ENCODE measurements at regions not wholly inside any gene's neighbourhood (a gene's known extent, or its start where the extent isn't known, plus 50 kb on each side); places are given as distances from the start of the nearest gene placed in this dataset.

DNA sequence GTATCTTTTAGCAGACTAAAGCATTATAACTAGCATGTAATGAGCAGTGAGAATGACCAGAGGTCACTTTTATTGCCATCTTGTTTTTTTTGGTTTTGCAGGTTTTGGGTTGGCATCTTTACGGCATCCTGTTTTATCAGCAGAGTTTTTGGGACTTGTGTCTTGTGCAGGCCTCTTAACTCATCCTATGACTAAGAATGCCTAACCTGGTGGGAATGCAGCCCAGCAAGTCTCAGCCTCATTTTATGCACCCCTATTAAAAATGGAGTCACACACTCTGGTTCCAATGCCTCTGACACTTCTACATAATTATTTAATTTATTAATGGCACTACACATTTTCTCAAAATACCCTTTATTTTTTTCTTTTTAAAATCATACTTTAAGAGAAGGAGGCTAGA lies 726.5 kb upstream of the RIOK2 start:
- Mint-ChIP-seq H3K27ac (ENCODE audit: unreplicated experiment) (no peak overlapping the region), H3K27me3 (ENCODE audit: low read depth, unreplicated experiment) (no peaks in the 10 kb centered on the region), H3K36me3 (ENCODE audit: low read depth, unreplicated experiment) (no peaks in the 10 kb centered on the region), H3K9me3 (ENCODE audit: unreplicated experiment) (peaks cover 3% of the 10 kb centered on the region), H3K4me1 (ENCODE audit: low read depth, unreplicated experiment) (no peaks in the 10 kb centered on the region), H3K4me3 (ENCODE audit: unreplicated experiment) (no peak overlapping the region)
- TF ChIP-seq, protein P1, sequence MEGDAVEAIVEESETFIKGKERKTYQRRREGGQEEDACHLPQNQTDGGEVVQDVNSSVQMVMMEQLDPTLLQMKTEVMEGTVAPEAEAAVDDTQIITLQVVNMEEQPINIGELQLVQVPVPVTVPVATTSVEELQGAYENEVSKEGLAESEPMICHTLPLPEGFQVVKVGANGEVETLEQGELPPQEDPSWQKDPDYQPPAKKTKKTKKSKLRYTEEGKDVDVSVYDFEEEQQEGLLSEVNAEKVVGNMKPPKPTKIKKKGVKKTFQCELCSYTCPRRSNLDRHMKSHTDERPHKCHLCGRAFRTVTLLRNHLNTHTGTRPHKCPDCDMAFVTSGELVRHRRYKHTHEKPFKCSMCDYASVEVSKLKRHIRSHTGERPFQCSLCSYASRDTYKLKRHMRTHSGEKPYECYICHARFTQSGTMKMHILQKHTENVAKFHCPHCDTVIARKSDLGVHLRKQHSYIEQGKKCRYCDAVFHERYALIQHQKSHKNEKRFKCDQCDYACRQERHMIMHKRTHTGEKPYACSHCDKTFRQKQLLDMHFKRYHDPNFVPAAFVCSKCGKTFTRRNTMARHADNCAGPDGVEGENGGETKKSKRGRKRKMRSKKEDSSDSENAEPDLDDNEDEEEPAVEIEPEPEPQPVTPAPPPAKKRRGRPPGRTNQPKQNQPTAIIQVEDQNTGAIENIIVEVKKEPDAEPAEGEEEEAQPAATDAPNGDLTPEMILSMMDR (IDR thresholded peaks at IDR 0.05; ENCODE audit: insufficient read depth, low read depth, low read length): no peak
- TF ChIP-seq EZH2 (IDR thresholded peaks at IDR 0.05; ENCODE audit: insufficient read depth, low read length): no peak
- no peak overlapping the region for H3K4me3 ChIP-seq (ENCODE audit: insufficient read depth, low read depth, low read length)
- no peaks in the 10 kb centered on the region for H4K20me1 ChIP-seq (ENCODE audit: insufficient read depth, low read length)
- H2AFZ ChIP-seq (ENCODE audit: low read depth, low read length): no peak overlapping the region
- no peaks in the 10 kb centered on the region for H3K9me3 ChIP-seq (ENCODE audit: insufficient read depth, low read depth, low read length)
- DNase-seq (ENCODE audit: low read depth) (no peak), FAIRE-seq (no peak)
- H3K9ac ChIP-seq (ENCODE audit: low read length): no peak overlapping the region
- no peaks in the 10 kb centered on the region for H3K79me2 ChIP-seq (ENCODE audit: insufficient read depth, low read length)
- no peak overlapping the region for H3K4me2 ChIP-seq (ENCODE audit: low read length)
- no peaks in the 10 kb centered on the region for H3K36me3 ChIP-seq (ENCODE audit: insufficient read depth, low read length)
- no peaks in the 10 kb centered on the region for H3K27me3 ChIP-seq (ENCODE audit: insufficient read depth, low read length)
- no peaks in the 10 kb centered on the region for H3K4me1 ChIP-seq (ENCODE audit: insufficient read depth, low read length)
- no peak overlapping the region for H3K27ac ChIP-seq (ENCODE audit: low read depth, low read length)

DNA sequence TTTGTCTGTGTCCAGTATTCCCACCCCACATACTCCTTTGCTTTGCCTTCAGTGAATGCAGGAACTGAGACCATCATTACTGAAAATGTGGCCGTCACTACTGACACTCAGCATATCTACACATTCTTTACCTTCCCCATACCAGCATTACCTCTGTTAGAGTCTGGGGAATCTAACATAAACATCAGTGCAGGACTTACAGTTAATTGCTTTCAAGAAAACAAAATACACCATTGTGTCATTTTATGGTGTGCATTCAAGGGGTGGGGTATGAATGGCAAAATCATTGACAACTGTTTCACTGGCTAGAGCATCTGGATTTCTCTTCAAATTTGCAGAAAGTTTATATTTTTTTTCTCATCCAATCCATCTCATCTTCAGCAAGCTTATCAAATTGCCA lies 731.4 kb upstream of the RIOK2 start:
- Mint-ChIP-seq H3K27me3 (ENCODE audit: low read depth, unreplicated experiment) (no peaks in the 10 kb centered on the region), H3K9me3 (ENCODE audit: unreplicated experiment) (no peaks in the 10 kb centered on the region), H3K4me3 (ENCODE audit: unreplicated experiment) (no peak overlapping the region), H3K27ac (ENCODE audit: unreplicated experiment) (no peak overlapping the region), H3K4me1 (ENCODE audit: low read depth, unreplicated experiment) (no peaks in the 10 kb centered on the region), H3K36me3 (ENCODE audit: low read depth, unreplicated experiment) (no peaks in the 10 kb centered on the region)
- TF ChIP-seq EZH2 (IDR thresholded peaks at IDR 0.05; ENCODE audit: insufficient read depth, low read length): no peak
- TF ChIP-seq, protein P1 (IDR thresholded peaks at IDR 0.05; ENCODE audit: insufficient read depth, low read depth, low read length): no peak
- Histone ChIP-seq H4K20me1 (ENCODE audit: insufficient read depth, low read length) (no peaks in the 10 kb centered on the region), H3K4me1 (ENCODE audit: insufficient read depth, low read length) (no peaks in the 10 kb centered on the region), H3K4me3 (ENCODE audit: insufficient read depth, low read depth, low read length) (no peak overlapping the region), H2AFZ (ENCODE audit: low read depth, low read length) (no peak overlapping the region), H3K27me3 (ENCODE audit: insufficient read depth, low read length) (no peaks in the 10 kb centered on the region), H3K9me3 (ENCODE audit: insufficient read depth, low read depth, low read length) (no peaks in the 10 kb centered on the region), H3K27ac (ENCODE audit: low read depth, low read length) (no peak overlapping the region), H3K79me2 (ENCODE audit: insufficient read depth, low read length) (no peaks in the 10 kb centered on the region), H3K4me2 (ENCODE audit: low read length) (no peak overlapping the region), H3K36me3 (ENCODE audit: insufficient read depth, low read length) (no peaks in the 10 kb centered on the region), H3K9ac (ENCODE audit: low read length) (no peak overlapping the region)
- no peak for DNase-seq (ENCODE audit: low read depth)
- FAIRE-seq: no peak

DNA sequence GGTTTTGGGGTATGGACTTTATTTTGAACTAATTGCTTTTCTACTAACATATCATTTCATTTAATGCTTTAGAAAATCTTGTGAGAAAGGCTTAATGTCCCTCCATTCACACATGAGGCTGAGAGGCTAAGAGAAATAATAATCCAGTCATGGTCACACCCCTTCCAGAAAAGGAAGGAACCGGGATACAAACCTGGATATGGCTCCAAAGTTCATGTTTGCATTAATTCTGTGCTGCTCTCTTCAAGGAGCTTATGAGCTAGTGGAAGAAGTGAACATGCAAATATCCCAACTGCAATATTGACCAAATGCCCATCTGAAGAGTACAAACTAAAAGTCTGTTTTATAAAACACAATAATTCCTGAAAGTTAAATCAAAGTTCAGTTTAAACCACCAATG lies 732.1 kb upstream of the RIOK2 start:
- Mint-ChIP-seq H3K9me3 (ENCODE audit: unreplicated experiment) (no peaks in the 10 kb centered on the region), H3K36me3 (ENCODE audit: low read depth, unreplicated experiment) (no peaks in the 10 kb centered on the region), H3K27me3 (ENCODE audit: low read depth, unreplicated experiment) (no peaks in the 10 kb centered on the region), H3K27ac (ENCODE audit: unreplicated experiment) (no peak overlapping the region), H3K4me1 (ENCODE audit: low read depth, unreplicated experiment) (no peaks in the 10 kb centered on the region), H3K4me3 (ENCODE audit: unreplicated experiment) (no peak overlapping the region)
- FAIRE-seq (no peak), DNase-seq (ENCODE audit: low read depth) (no peak)
- Histone ChIP-seq H3K9me3 (ENCODE audit: insufficient read depth, low read depth, low read length) (no peaks in the 10 kb centered on the region), H3K4me1 (ENCODE audit: insufficient read depth, low read length) (no peaks in the 10 kb centered on the region), H3K9ac (ENCODE audit: low read length) (no peak overlapping the region), H3K36me3 (ENCODE audit: insufficient read depth, low read length) (no peaks in the 10 kb centered on the region), H2AFZ (ENCODE audit: low read depth, low read length) (no peak overlapping the region), H3K27ac (ENCODE audit: low read depth, low read length) (no peak overlapping the region), H4K20me1 (ENCODE audit: insufficient read depth, low read length) (no peaks in the 10 kb centered on the region), H3K4me3 (ENCODE audit: insufficient read depth, low read depth, low read length) (no peak overlapping the region), H3K4me2 (ENCODE audit: low read length) (no peak overlapping the region), H3K79me2 (ENCODE audit: insufficient read depth, low read length) (no peaks in the 10 kb centered on the region), H3K27me3 (ENCODE audit: insufficient read depth, low read length) (no peaks in the 10 kb centered on the region)
- TF ChIP-seq, protein P1 (IDR thresholded peaks at IDR 0.05; ENCODE audit: insufficient read depth, low read depth, low read length): no peak
- TF ChIP-seq EZH2 (IDR thresholded peaks at IDR 0.05; ENCODE audit: insufficient read depth, low read length): no peak
